ENCODE measurements at regions not wholly inside any gene's neighbourhood (a gene's known extent, or its start where the extent isn't known, plus 50 kb on each side); places are given as distances from the start of the nearest gene placed in this dataset.

DNA sequence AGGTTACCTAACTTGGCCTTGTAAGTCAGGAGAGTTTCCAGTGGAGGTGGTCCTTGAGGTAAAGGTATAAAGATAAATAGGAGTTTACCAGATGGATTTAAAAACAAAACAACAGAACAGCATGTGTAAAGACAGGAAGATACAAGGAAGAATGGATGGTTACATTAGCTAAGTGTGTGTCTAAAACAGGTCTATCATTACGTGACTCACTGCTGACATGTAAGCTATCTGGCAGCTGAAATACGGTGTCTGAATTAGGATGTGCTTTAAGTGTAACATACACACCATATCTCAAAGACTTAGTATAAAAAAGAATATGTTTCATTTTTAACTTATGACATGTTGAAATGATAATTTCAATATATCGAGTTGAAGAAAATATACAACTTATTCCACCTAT is 405.1 kb upstream of the ADAMTSL1 start:
- H4K20me1 ChIP-seq (ENCODE audit: insufficient read depth): no peaks in the 10 kb centered on the region
- H3K4me2 ChIP-seq: no peak overlapping the region
- no peaks in the 10 kb centered on the region for H3K36me3 ChIP-seq (ENCODE audit: insufficient read depth)
- no peaks in the 10 kb centered on the region for H3K4me1 ChIP-seq (ENCODE audit: low read depth, poor library complexity, severe bottlenecking)
- TF ChIP-seq CTCF (conservative IDR thresholded peaks at IDR 0.05; ENCODE audit: low read depth, low read length): no peak
- H3K27ac ChIP-seq: no peak overlapping the region
- H3K9ac ChIP-seq: no peak overlapping the region
- H2AFZ ChIP-seq (ENCODE audit: low read depth): no peak overlapping the region
- no peaks in the 10 kb centered on the region for H3K79me2 ChIP-seq (ENCODE audit: insufficient read depth, low read depth)
- H3K4me3 ChIP-seq (IDR thresholded peaks at IDR 0.05; ENCODE audit: insufficient read depth, low read depth, low read length): no peak overlapping the region
- H3K27me3 ChIP-seq (ENCODE audit: insufficient read depth, low read depth): no peaks in the 10 kb centered on the region

GRCh38 chr9:18071651-18072060 is 402.3 kb upstream of the ADAMTSL1 start:
- Histone ChIP-seq H2AFZ (ENCODE audit: low read depth) (no peak overlapping the region), H3K79me2 (ENCODE audit: insufficient read depth, low read depth) (no peaks in the 10 kb centered on the region), H3K9ac (no peak overlapping the region), H4K20me1 (ENCODE audit: insufficient read depth) (no peaks in the 10 kb centered on the region), H3K4me1 (ENCODE audit: low read depth, poor library complexity, severe bottlenecking) (no peaks in the 10 kb centered on the region), H3K36me3 (ENCODE audit: insufficient read depth) (no peaks in the 10 kb centered on the region), H3K27ac (no peak overlapping the region), H3K4me3 (IDR thresholded peaks at IDR 0.05; ENCODE audit: insufficient read depth, low read depth, low read length) (no peak overlapping the region), H3K4me2 (no peak overlapping the region), H3K27me3 (ENCODE audit: insufficient read depth, low read depth) (no peaks in the 10 kb centered on the region)
- TF ChIP-seq CTCF (conservative IDR thresholded peaks at IDR 0.05; ENCODE audit: low read depth, low read length): no peak

GRCh38 chr9:18073002-18073401 is 401.0 kb upstream of the ADAMTSL1 start:
- H3K79me2 ChIP-seq (ENCODE audit: insufficient read depth, low read depth): no peaks in the 10 kb centered on the region
- H3K4me1 ChIP-seq (ENCODE audit: low read depth, poor library complexity, severe bottlenecking): no peaks in the 10 kb centered on the region
- H3K27me3 ChIP-seq (ENCODE audit: insufficient read depth, low read depth): no peaks in the 10 kb centered on the region
- no peaks in the 10 kb centered on the region for H4K20me1 ChIP-seq (ENCODE audit: insufficient read depth)
- no peak overlapping the region for H2AFZ ChIP-seq (ENCODE audit: low read depth)
- H3K27ac ChIP-seq: no peak overlapping the region
- H3K9ac ChIP-seq: no peak overlapping the region
- no peaks in the 10 kb centered on the region for H3K36me3 ChIP-seq (ENCODE audit: insufficient read depth)
- no peak for TF ChIP-seq CTCF (conservative IDR thresholded peaks at IDR 0.05; ENCODE audit: low read depth, low read length)
- no peak overlapping the region for H3K4me2 ChIP-seq
- H3K4me3 ChIP-seq (IDR thresholded peaks at IDR 0.05; ENCODE audit: insufficient read depth, low read depth, low read length): no peak overlapping the region

DNA sequence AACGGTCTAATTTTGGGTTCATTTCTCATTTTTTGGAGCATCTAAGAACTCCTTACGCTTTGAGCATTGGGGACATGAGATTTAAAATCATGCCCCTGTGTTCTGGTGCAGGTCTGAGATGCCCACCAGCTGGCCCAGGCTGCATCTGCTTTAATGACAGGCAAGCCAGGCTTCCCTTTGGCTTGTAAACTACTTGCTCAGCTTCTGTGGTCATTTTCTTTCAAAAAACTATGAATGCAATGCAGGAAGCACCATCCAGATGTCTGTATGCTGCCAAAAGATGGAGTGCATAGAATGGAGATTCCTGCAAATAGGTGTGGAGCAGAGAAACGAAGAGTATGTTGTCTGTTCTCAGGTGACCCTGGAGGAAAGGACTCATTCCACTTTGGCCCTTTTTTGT is 399.9 kb upstream of the ADAMTSL1 start:
- no peak overlapping the region for H3K9ac ChIP-seq
- no peaks in the 10 kb centered on the region for H4K20me1 ChIP-seq (ENCODE audit: insufficient read depth)
- H2AFZ ChIP-seq (ENCODE audit: low read depth): no peak overlapping the region
- H3K4me1 ChIP-seq (ENCODE audit: low read depth, poor library complexity, severe bottlenecking): no peaks in the 10 kb centered on the region
- no peaks in the 10 kb centered on the region for H3K27me3 ChIP-seq (ENCODE audit: insufficient read depth, low read depth)
- no peaks in the 10 kb centered on the region for H3K79me2 ChIP-seq (ENCODE audit: insufficient read depth, low read depth)
- no peak overlapping the region for H3K4me2 ChIP-seq
- H3K4me3 ChIP-seq (IDR thresholded peaks at IDR 0.05; ENCODE audit: insufficient read depth, low read depth, low read length): no peak overlapping the region
- no peak overlapping the region for H3K27ac ChIP-seq
- no peak for TF ChIP-seq CTCF (conservative IDR thresholded peaks at IDR 0.05; ENCODE audit: low read depth, low read length)
- H3K36me3 ChIP-seq (ENCODE audit: insufficient read depth): no peaks in the 10 kb centered on the region
